GM12878 (cell line): ENCODE measurements at regions not wholly inside any gene's neighbourhood (a gene's known extent, or its start where the extent isn't known, plus 50 kb on each side); places are given as distances from the start of the nearest gene placed in this dataset.

Experiments used
- ATAC-seq: fragments of 200-7000 bp; cut with Tn5 transposase; 3 replicates; pipeline ENCODE4 v1.9.1; 2020; ENCODE audit warnings: mild to moderate bottlenecking, moderate library complexity
- BruUV-seq: library from RNA; stranded (reverse); fragments of 400-500 nt; replicated peaks from 2 replicates; lab custom pipeline; 2021; lab: Mats Ljungman, UMichigan
- CTCF ChIA-PET: fragments of 300-600 bp; sonication (Branson Sonifier 250); formaldehyde crosslinking; extraction: SDS; loops from one replicate; lab custom pipeline; 2021; ENCODE audit warnings: inconsistent platforms; lab: Yijun Ruan, JAX
- POLR2A ChIA-PET: fragments of 350-600 bp; formaldehyde crosslinking; extraction: SDS; loops from one replicate; lab custom pipeline; 2021; ENCODE audit warnings: inconsistent platforms; lab: Charles Lee
- RAD21 ChIA-PET: fragments of 300-600 bp; sonication (Branson Sonifier 250); formaldehyde crosslinking; loops from one replicate; lab custom pipeline; 2023; ENCODE audit warnings: antibody characterized with exemption; ENCODE audit not compliant: unreplicated experiment; lab: Charles Lee
- SMC1A ChIA-PET: fragments of 300-600 bp; sonication (Branson Sonifier 250); formaldehyde crosslinking; loops from one replicate; lab custom pipeline; 2023; ENCODE audit not compliant: unreplicated experiment, uncharacterized antibody; lab: Charles Lee
- DNase-seq: peaks from one replicate; pipeline ENCODE4 v3.0.0-alpha.2; 2011; ENCODE audit warnings: low read depth, low spot score
- FAIRE-seq: peaks from 3 replicates; lab custom pipeline; 2011; peaks lifted over from hg19 to GRCh38; lab: Jason Lieb, UNC
- H2AFZ ChIP-seq: 2 replicates; pipeline ENCODE4 v1.6.0; 2011; ENCODE audit warnings: low read depth, low read length, control low read depth; ENCODE audit not compliant: control insufficient read depth
- H3K27ac ChIP-seq: 2 replicates; pipeline ENCODE4 v1.5.1; 2011; ENCODE audit warnings: control low read depth; ENCODE audit not compliant: control insufficient read depth, insufficient read depth
- H3K27me3 ChIP-seq, 2 experiments: replicated peaks in 1 of 2; 2 replicates each; pipeline versions ENCODE4 v1.6.0 to v1.6.1; 2011; ENCODE audit warnings: low read length in 1 of 2; ENCODE audit not compliant: control insufficient read depth in 2 of 2, insufficient read depth in 2 of 2
- H3K36me3 ChIP-seq, 2 experiments: 2 replicates each; pipeline ENCODE4 v1.5.1; 2011; ENCODE audit warnings: low read length in 1 of 2; ENCODE audit not compliant: control insufficient read depth in 2 of 2, insufficient read depth in 2 of 2
- H3K4me1 ChIP-seq: 2 replicates; pipeline ENCODE4 v1.6.1; 2011; ENCODE audit warnings: mild to moderate bottlenecking, low read length, moderate library complexity, mixed read lengths; ENCODE audit not compliant: control insufficient read depth, insufficient read depth
- H3K4me2 ChIP-seq: 2 replicates; pipeline ENCODE4 v1.6.0; 2011; ENCODE audit warnings: control low read depth; ENCODE audit not compliant: control insufficient read depth, insufficient read depth
- H3K4me3 ChIP-seq: fragments of 200-600 bp; sonication (generic); 2 replicates; pipeline ENCODE4 v1.5.1; 2016
- H3K79me2 ChIP-seq: 2 replicates; pipeline ENCODE4 v1.6.0; 2011; ENCODE audit warnings: low read length; ENCODE audit not compliant: control insufficient read depth, insufficient read depth
- H3K9ac ChIP-seq: 2 replicates; pipeline ENCODE4 v1.8.0; 2011; ENCODE audit warnings: low read length, control low read depth, mixed read lengths; ENCODE audit not compliant: control insufficient read depth, insufficient read depth
- H3K9me3 ChIP-seq: replicated peaks from 3 replicates; pipeline ENCODE4 v1.5.1; 2011; ENCODE audit warnings: mild to moderate bottlenecking, low read length; ENCODE audit not compliant: control insufficient read depth, insufficient read depth
- H4K20me1 ChIP-seq: 2 replicates; pipeline ENCODE4 v1.6.0; 2011; ENCODE audit not compliant: control insufficient read depth, insufficient read depth
- ASH2L ChIP-seq: fragments of 300-600, 200-600 bp; sonication (generic); IDR thresholded peaks from 2 replicates; pipeline ENCODE4 v1.6.1; 2017; ENCODE audit warnings: low read depth, mild to moderate bottlenecking, borderline replicate concordance
- CBX5 ChIP-seq: sonication (generic); IDR thresholded peaks from 2 replicates; pipeline ENCODE4 v1.6.1; 2016; ENCODE audit warnings: low read depth, moderate library complexity, mild to moderate bottlenecking, inconsistent platforms
- EED ChIP-seq: sonication (generic); IDR thresholded peaks from 2 replicates; pipeline ENCODE4 v1.6.1; 2016; ENCODE audit warnings: antibody characterized with exemption, low read depth
- EGR1 ChIP-seq, 2 experiments: IDR thresholded peaks; 1 replicate in 1 of 2; 2 replicates in 1 of 2; pipeline ENCODE4 v1.6.1; 2011 to 2012; ENCODE audit warnings: low read depth in 2 of 2, low read length in 2 of 2, borderline replicate concordance in 1 of 2, mild to moderate bottlenecking in 1 of 2, moderate library complexity in 1 of 2
- FOXM1 ChIP-seq: IDR thresholded peaks from 2 replicates; pipeline ENCODE4 v1.6.1; 2012; ENCODE audit warnings: low read depth, mild to moderate bottlenecking, inconsistent platforms, low read length, moderate library complexity
- KAT2A ChIP-seq: conservative IDR thresholded peaks from 2 replicates; pipeline ENCODE4 v1.6.1; 2011; ENCODE audit warnings: low read depth, low read length; ENCODE audit not compliant: control insufficient read depth
- NRF1 ChIP-seq: conservative IDR thresholded peaks from 2 replicates; pipeline ENCODE4 v1.6.1; 2011; ENCODE audit warnings: mild to moderate bottlenecking, low read depth, low read length, improper control_type of control experiment
- PML ChIP-seq: IDR thresholded peaks from 2 replicates; pipeline ENCODE4 v1.6.1; 2012; ENCODE audit warnings: low read length, inconsistent platforms
- SIX5 ChIP-seq: IDR thresholded peaks from 2 replicates; pipeline ENCODE4 v1.6.1; 2011; ENCODE audit warnings: mild to moderate bottlenecking, low read depth, low read length, moderate library complexity; ENCODE audit not compliant: severe bottlenecking
- SMAD1 ChIP-seq: fragments of 450-650 bp; IDR thresholded peaks from 2 replicates; pipeline ENCODE4 v1.6.1; 2018; ENCODE audit warnings: mild to moderate bottlenecking, low read depth; ENCODE audit not compliant: partially characterized antibody
- SP1 ChIP-seq: IDR thresholded peaks from one replicate; pipeline ENCODE4 v1.6.1; 2011; ENCODE audit warnings: low read depth, low read length
- SUZ12 ChIP-seq: fragments of 200-600 bp; sonication (generic); IDR thresholded peaks from one replicate; pipeline ENCODE4 v1.6.1; 2018; ENCODE audit warnings: antibody characterized with exemption, mild to moderate bottlenecking; ENCODE audit not compliant: unreplicated experiment
- YBX1 ChIP-seq: fragments of 450-650 bp; IDR thresholded peaks from 2 replicates; pipeline ENCODE4 v1.6.1; 2016; ENCODE audit warnings: antibody characterized with exemption
- WGBS: methylation state at CpG from one replicate; pipeline ENCODE4 v1.1.6; 2016; ENCODE audit warnings: low lambda C conversion rate; ENCODE audit not compliant: insufficient replicate concordance, insufficient coverage; ENCODE audit errors: missing lambda C conversion rate; 5-methylcytosine and 5-hydroxymethylcytosine counted together
- in situ Hi-C: fragments of 300-500 bp; cut with MboI; formaldehyde crosslinking; loops from 9 replicates; pipeline ENCODE4 v1.14.3; 2018; ENCODE audit warnings: mixed read lengths
- intact Hi-C: fragments of 100-400 bp; cut with micrococcal nuclease; formaldehyde crosslinking; loops from one replicate; pipeline ENCODE4 v1.14.2; 2022; ENCODE audit not compliant: unreplicated experiment
- TF ChIP-seq, protein P1 (sequence below): IDR thresholded peaks from 2 replicates; pipeline ENCODE4 v1.6.1; 2011; ENCODE audit warnings: borderline replicate concordance, low read depth, mild to moderate bottlenecking, moderate library complexity, low read length; ENCODE audit not compliant: insufficient read depth, poor library complexity, severe bottlenecking
- TF ChIP-seq, protein P2 (sequence below): fragments of 450-650 bp; conservative IDR thresholded peaks from 2 replicates; pipeline ENCODE4 v1.6.1; 2017; ENCODE audit warnings: mild to moderate bottlenecking, moderate library complexity
- TF ChIP-seq, protein P3 (sequence below): IDR thresholded peaks from 2 replicates; pipeline ENCODE4 v1.6.1; 2011; ENCODE audit warnings: mild to moderate bottlenecking, low read depth, low read length, moderate library complexity; ENCODE audit not compliant: insufficient replicate concordance

DNA sequence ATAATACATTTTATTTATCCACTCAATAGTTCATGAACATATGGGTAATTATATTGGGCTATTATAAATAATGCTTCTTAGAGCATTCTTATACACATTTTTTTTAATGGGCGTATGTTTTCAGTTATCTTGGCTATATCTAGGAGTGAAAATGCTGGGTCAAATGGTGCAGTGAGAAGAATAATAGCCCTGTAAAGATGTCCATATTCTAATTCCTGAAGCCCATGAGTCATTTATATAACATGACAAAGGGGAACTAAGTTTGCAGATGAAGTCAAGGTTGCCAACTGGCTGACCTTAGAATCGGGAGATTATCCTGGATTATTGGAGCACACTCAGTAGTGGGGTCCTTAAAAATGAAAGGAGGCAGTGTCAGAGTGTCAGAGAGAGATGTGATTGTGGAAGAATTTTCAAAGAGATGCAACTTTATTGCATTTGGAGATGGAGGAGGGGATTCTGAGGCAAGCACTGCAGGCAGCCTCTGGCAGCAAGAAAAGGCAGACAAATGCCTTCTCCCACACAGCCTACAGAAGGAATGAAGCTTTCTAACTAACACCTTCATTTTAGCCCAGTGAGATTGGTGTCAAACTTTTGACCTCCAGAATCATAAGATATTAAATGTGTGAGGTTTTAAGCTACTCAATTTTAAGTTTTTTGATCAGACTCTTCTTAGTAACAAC lies 106.1 kb upstream of the HS3ST1 start (continued):
- TF ChIP-seq SMAD1 = no peak
- no peak for TF ChIP-seq PML
- no peak for TF ChIP-seq NRF1
- no peak for TF ChIP-seq SIX5
- no peak for TF ChIP-seq SP1
- TF ChIP-seq, protein P1, sequence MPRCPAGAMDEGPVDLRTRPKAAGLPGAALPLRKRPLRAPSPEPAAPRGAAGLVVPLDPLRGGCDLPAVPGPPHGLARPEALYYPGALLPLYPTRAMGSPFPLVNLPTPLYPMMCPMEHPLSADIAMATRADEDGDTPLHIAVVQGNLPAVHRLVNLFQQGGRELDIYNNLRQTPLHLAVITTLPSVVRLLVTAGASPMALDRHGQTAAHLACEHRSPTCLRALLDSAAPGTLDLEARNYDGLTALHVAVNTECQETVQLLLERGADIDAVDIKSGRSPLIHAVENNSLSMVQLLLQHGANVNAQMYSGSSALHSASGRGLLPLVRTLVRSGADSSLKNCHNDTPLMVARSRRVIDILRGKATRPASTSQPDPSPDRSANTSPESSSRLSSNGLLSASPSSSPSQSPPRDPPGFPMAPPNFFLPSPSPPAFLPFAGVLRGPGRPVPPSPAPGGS = no peak
- TF ChIP-seq SUZ12 = no peak
- TF ChIP-seq, protein P2, sequence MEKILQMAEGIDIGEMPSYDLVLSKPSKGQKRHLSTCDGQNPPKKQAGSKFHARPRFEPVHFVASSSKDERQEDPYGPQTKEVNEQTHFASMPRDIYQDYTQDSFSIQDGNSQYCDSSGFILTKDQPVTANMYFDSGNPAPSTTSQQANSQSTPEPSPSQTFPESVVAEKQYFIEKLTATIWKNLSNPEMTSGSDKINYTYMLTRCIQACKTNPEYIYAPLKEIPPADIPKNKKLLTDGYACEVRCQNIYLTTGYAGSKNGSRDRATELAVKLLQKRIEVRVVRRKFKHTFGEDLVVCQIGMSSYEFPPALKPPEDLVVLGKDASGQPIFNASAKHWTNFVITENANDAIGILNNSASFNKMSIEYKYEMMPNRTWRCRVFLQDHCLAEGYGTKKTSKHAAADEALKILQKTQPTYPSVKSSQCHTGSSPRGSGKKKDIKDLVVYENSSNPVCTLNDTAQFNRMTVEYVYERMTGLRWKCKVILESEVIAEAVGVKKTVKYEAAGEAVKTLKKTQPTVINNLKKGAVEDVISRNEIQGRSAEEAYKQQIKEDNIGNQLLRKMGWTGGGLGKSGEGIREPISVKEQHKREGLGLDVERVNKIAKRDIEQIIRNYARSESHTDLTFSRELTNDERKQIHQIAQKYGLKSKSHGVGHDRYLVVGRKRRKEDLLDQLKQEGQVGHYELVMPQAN = no peak
- TF ChIP-seq EED = no peak
- no peak for TF ChIP-seq YBX1

DNA sequence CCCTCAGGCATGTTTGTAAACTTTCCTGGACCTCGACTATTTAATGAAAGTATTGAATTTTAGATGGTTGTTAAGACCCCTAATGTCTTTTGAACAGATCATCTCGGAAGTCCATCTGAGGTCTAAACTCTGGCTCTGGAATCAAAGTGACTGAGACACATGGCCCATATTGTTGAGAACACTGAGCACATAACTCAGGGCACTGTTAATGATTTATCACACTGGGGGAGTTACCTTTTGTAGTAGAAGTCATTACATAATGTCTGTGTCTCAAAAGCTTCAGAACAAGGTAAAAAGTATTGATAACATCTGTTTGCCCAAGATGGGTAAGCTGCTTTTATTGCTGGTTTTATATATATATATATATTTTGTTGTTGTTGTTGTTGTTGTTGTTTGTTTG lies 103.4 kb upstream of the HS3ST1 start:
- no peak for TF ChIP-seq FOXM1
- TF ChIP-seq, protein P3, sequence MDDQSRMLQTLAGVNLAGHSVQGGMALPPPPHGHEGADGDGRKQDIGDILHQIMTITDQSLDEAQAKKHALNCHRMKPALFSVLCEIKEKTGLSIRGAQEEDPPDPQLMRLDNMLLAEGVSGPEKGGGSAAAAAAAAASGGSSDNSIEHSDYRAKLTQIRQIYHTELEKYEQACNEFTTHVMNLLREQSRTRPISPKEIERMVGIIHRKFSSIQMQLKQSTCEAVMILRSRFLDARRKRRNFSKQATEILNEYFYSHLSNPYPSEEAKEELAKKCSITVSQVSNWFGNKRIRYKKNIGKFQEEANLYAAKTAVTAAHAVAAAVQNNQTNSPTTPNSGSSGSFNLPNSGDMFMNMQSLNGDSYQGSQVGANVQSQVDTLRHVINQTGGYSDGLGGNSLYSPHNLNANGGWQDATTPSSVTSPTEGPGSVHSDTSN = no peak
- TF ChIP-seq CBX5 = no peak
- no peak for TF ChIP-seq EGR1 (IDR thresholded peaks at IDR 0.05; ENCODE audit: borderline replicate concordance in 1 of 2, low read depth in 2 of 2, low read length in 2 of 2)
- TF ChIP-seq ASH2L = no peak
- TF ChIP-seq KAT2A = no peak
- no peak for TF ChIP-seq SIX5
- Histone ChIP-seq H3K36me3 (no peaks in the 10 kb centered on the region), H3K79me2 (no peaks in the 10 kb centered on the region), H3K9me3 (no peaks in the 10 kb centered on the region), H3K4me1 (no peaks in the 10 kb centered on the region), H3K4me3 (no peak overlapping the region), H3K27me3 (no peaks in the 10 kb centered on the region), H4K20me1 (no peaks in the 10 kb centered on the region), H3K9ac (no peak overlapping the region), H3K4me2 (no peak overlapping the region), H3K27ac (no peak overlapping the region), H2AFZ (no peak overlapping the region)
- no TSS peak for BruUV-seq
- no peak for DNase-seq
- in situ Hi-C loops (no loop called here), intact Hi-C loops (no loop called here)
- WGBS = 34% methylated on average over 2 of the region's 2 CpGs
- ChIA-PET POLR2A (no interaction called here), RAD21 (no interaction called here), CTCF (no interaction called here), SMC1A (no interaction called here)
- no peak for ATAC-seq
- FAIRE-seq = no peak
